GM21723 (cell line): ENCODE measurements at regions not wholly inside any gene's neighbourhood (a gene's known extent, or its start where the extent isn't known, plus 50 kb on each side); places are given as distances from the start of the nearest gene placed in this dataset.
"Not testable (repeated sequence)": the region's sequence is repeated elsewhere in the genome, so short reads cannot be mapped to it uniquely, and the experiment has no call there.

Source experiments
- ATAC-seq: cut with Tn5 transposase; IDR thresholded peaks from one replicate; pipeline ENCODE4 v1.9.1; 2021; ENCODE audit warnings: mild to moderate bottlenecking, moderate library complexity; ENCODE audit not compliant: unreplicated experiment

- ATAC-seq, result not testable (repeated sequence)
Measured at GRCh38 chr13:46467694-46468093, 80.6 kb upstream of the RUBCNL start.

- ATAC-seq, result not testable (repeated sequence)
Measured at GRCh38 chr13:46466074-46466473, 79.0 kb upstream of the RUBCNL start.

GRCh38 chr13:46463719-46464118 is 76.7 kb upstream of the RUBCNL start:
- ATAC-seq, result no peak

- not testable (repeated sequence) for ATAC-seq
Measured at GRCh38 chr13:46460223-46460622, 73.2 kb upstream of the RUBCNL start.

- not testable (repeated sequence) for ATAC-seq
Measured at GRCh38 chr13:46457255-46457654, 70.2 kb upstream of the RUBCNL start.

- peak; percentile 98 for ATAC-seq
Measured at GRCh38 chr13:46455924-46456323, 68.9 kb upstream of the RUBCNL start.

GRCh38 chr13:46451145-46451544 is 64.1 kb upstream of the RUBCNL start:
- not testable (repeated sequence) for ATAC-seq

- not testable (repeated sequence) for ATAC-seq
Measured at GRCh38 chr13:46449949-46450348, 62.9 kb upstream of the RUBCNL start.

GRCh38 chr13:46448148-46448547 is 61.1 kb upstream of the RUBCNL start:
- ATAC-seq, result not testable (repeated sequence)

- not testable (repeated sequence) for ATAC-seq
Measured at GRCh38 chr13:46437808-46438404, 50.9 kb upstream of the RUBCNL start.
